H9 (cell line): ENCODE measurements at regions not wholly inside any gene's neighbourhood (a gene's known extent, or its start where the extent isn't known, plus 50 kb on each side); places are given as distances from the start of the nearest gene placed in this dataset.

ENCODE experiments used
- DNase-seq: peaks from one replicate; pipeline ENCODE4 v3.0.0-alpha.2; 2017
- H2AFZ ChIP-seq: one replicate; pipeline ENCODE4 v1.6.1; 2013; ENCODE audit warnings: mild to moderate bottlenecking, low read length, control low read depth, moderate library complexity
- H2AK5ac ChIP-seq: 2 replicates; pipeline ENCODE4 v1.6.1; 2013; ENCODE audit warnings: low read length, control low read depth, mixed read lengths; ENCODE audit not compliant: insufficient read length
- H2BK120ac ChIP-seq: one replicate; pipeline ENCODE4 v1.6.1; 2013; ENCODE audit warnings: low read depth, mild to moderate bottlenecking, low read length, control low read depth, inconsistent platforms; ENCODE audit not compliant: poor library complexity, severe bottlenecking
- H2BK12ac ChIP-seq: 2 replicates; pipeline ENCODE4 v1.6.1; 2013; ENCODE audit warnings: low read length, control low read depth, mixed read lengths, low read depth; ENCODE audit not compliant: insufficient read length
- H2BK15ac ChIP-seq: 2 replicates; pipeline ENCODE4 v1.6.1; 2013; ENCODE audit warnings: low read depth, low read length, control low read depth
- H2BK20ac ChIP-seq: one replicate; pipeline ENCODE4 v1.6.1; 2013; ENCODE audit warnings: low read depth, mild to moderate bottlenecking, low read length, control low read depth, inconsistent platforms; ENCODE audit not compliant: poor library complexity, severe bottlenecking
- H2BK5ac ChIP-seq: 2 replicates; pipeline ENCODE4 v1.6.1; 2013; ENCODE audit warnings: low read length, control low read depth, mixed read lengths; ENCODE audit not compliant: insufficient read length
- H3K14ac ChIP-seq: 2 replicates; pipeline ENCODE4 v1.6.1; 2013; ENCODE audit warnings: low read length, control low read depth; ENCODE audit not compliant: insufficient read depth
- H3K18ac ChIP-seq: 2 replicates; pipeline ENCODE4 v1.6.1; 2013; ENCODE audit warnings: low read depth, mild to moderate bottlenecking, mixed read lengths, low read length, control low read depth; ENCODE audit not compliant: insufficient read length
- H3K23ac ChIP-seq: 2 replicates; pipeline ENCODE4 v1.6.1; 2013; ENCODE audit warnings: low read length, control low read depth, mixed read lengths, low read depth; ENCODE audit not compliant: insufficient read length
- H3K23me2 ChIP-seq: 2 replicates; pipeline ENCODE4 v1.6.1; 2013; ENCODE audit warnings: low read depth, mild to moderate bottlenecking, mixed read lengths, low read length, control low read depth; ENCODE audit not compliant: insufficient read length, poor library complexity, severe bottlenecking
- H3K27ac ChIP-seq: 2 replicates; pipeline ENCODE4 v1.5.1; 2013; ENCODE audit warnings: low read length, control low read depth, mixed read lengths, low read depth; ENCODE audit not compliant: insufficient read length
- H3K27me3 ChIP-seq: 2 replicates; pipeline ENCODE4 v1.6.1; 2013; ENCODE audit warnings: low read length, control low read depth, inconsistent platforms; ENCODE audit not compliant: insufficient read depth
- H3K4ac ChIP-seq: 2 replicates; pipeline ENCODE4 v1.6.1; 2013; ENCODE audit warnings: low read depth, mild to moderate bottlenecking, control low read depth, inconsistent platforms, low read length, moderate library complexity
- H3K4me1 ChIP-seq: 2 replicates; pipeline ENCODE4 v1.6.1; 2013; ENCODE audit warnings: low read length, control low read depth, inconsistent platforms; ENCODE audit not compliant: insufficient read depth
- H3K4me2 ChIP-seq: 2 replicates; pipeline ENCODE4 v1.6.1; 2013; ENCODE audit warnings: low read length, control low read depth, mixed read lengths; ENCODE audit not compliant: insufficient read length, insufficient read depth
- H3K56ac ChIP-seq: 2 replicates; pipeline ENCODE4 v1.6.1; 2013; ENCODE audit warnings: low read depth, mild to moderate bottlenecking, mixed read lengths, low read length, control low read depth; ENCODE audit not compliant: insufficient read length
- H3K79me1 ChIP-seq: 2 replicates; pipeline ENCODE4 v1.6.1; 2013; ENCODE audit warnings: low read depth, mild to moderate bottlenecking, moderate library complexity, low read length, control low read depth, inconsistent platforms; ENCODE audit not compliant: insufficient read depth, poor library complexity, severe bottlenecking
- H3K79me2 ChIP-seq: 2 replicates; pipeline ENCODE4 v1.6.1; 2013; ENCODE audit warnings: low read length, control low read depth, inconsistent platforms; ENCODE audit not compliant: insufficient read depth
- H3K9ac ChIP-seq: 2 replicates; pipeline ENCODE4 v1.6.1; 2013; ENCODE audit warnings: low read length, control low read depth, mixed read lengths; ENCODE audit not compliant: insufficient read length; ENCODE audit errors: extremely low read depth
- H3K9me3 ChIP-seq: one replicate; pipeline ENCODE4 v1.6.1; 2013; ENCODE audit warnings: low read depth, low read length, inconsistent platforms; ENCODE audit not compliant: control insufficient read depth
- H3T11ph ChIP-seq: one replicate; pipeline ENCODE4 v1.6.1; 2013; ENCODE audit warnings: mild to moderate bottlenecking, low read length, control low read depth, inconsistent platforms
- H4K20me1 ChIP-seq: one replicate; pipeline ENCODE4 v1.6.1; 2013; ENCODE audit not compliant: control insufficient read depth, insufficient read length, insufficient read depth
- H4K5ac ChIP-seq: 2 replicates; pipeline ENCODE4 v1.6.1; 2013; ENCODE audit warnings: low read depth, mild to moderate bottlenecking, mixed read lengths, low read length, control low read depth; ENCODE audit not compliant: insufficient read length
- H4K8ac ChIP-seq: replicated peaks from 2 replicates; pipeline ENCODE4 v1.6.1; 2013; ENCODE audit warnings: low read length, control low read depth, mixed read lengths, low read depth; ENCODE audit not compliant: insufficient read length
- H4K91ac ChIP-seq: 2 replicates; pipeline ENCODE4 v1.6.1; 2013; ENCODE audit warnings: low read depth, mild to moderate bottlenecking, moderate library complexity, mixed read lengths, low read length, control low read depth; ENCODE audit not compliant: insufficient read length
- H3K27ac Mint-ChIP-seq, 3 experiments: 2 replicates in 2 of 3; 3 replicates in 1 of 3; pipeline ENCODE4 v1.8.0; 2020 to 2021; ENCODE audit warnings: mixed read lengths in 3 of 3, mild to moderate bottlenecking in 1 of 3, moderate library complexity in 1 of 3
- H3K27me3 Mint-ChIP-seq: 2 replicates; pipeline ENCODE4 v1.8.0; 2021; ENCODE audit warnings: low read depth, mild to moderate bottlenecking, moderate library complexity, mixed read lengths
- H3K36me3 Mint-ChIP-seq, 3 experiments: 2 replicates in 2 of 3; 3 replicates in 1 of 3; pipeline ENCODE4 v1.8.0; 2020 to 2021; ENCODE audit warnings: low read depth in 3 of 3, mixed read lengths in 3 of 3; ENCODE audit not compliant: insufficient read depth in 1 of 3
- H3K4me1 Mint-ChIP-seq, 2 experiments: 2 replicates each; pipeline ENCODE4 v1.8.0; 2020; ENCODE audit warnings: mixed read lengths in 2 of 2
- H3K4me3 Mint-ChIP-seq, 2 experiments: 2 replicates in 1 of 2; 3 replicates in 1 of 2; pipeline ENCODE4 v1.8.0; 2020 to 2021; ENCODE audit warnings: mild to moderate bottlenecking in 2 of 2, mixed read lengths in 2 of 2, moderate library complexity in 1 of 2
- H3K9me3 Mint-ChIP-seq, 2 experiments: 2 replicates in 1 of 2; 3 replicates in 1 of 2; pipeline ENCODE4 v1.8.0; 2020; ENCODE audit warnings: mild to moderate bottlenecking in 2 of 2, mixed read lengths in 2 of 2, moderate library complexity in 1 of 2
- WGBS: extraction: QIAGEN DNeasy Blood & Tissue Kit; methylation state at CpG from one replicate; pipeline ENCODE4 v1.1.7; 2013; ENCODE audit warnings: missing lambda C conversion rate, low lambda C conversion rate, mixed read lengths; ENCODE audit not compliant: insufficient read length; ENCODE audit errors: extremely low coverage; 5-methylcytosine and 5-hydroxymethylcytosine counted together
- TF ChIP-seq, protein P1 (sequence below): fragments of 200-600 bp; sonication (generic); conservative IDR thresholded peaks from 3 replicates; pipeline ENCODE4 v1.8.0; 2021; ENCODE audit warnings: antibody characterized with exemption, mild to moderate bottlenecking

DNA sequence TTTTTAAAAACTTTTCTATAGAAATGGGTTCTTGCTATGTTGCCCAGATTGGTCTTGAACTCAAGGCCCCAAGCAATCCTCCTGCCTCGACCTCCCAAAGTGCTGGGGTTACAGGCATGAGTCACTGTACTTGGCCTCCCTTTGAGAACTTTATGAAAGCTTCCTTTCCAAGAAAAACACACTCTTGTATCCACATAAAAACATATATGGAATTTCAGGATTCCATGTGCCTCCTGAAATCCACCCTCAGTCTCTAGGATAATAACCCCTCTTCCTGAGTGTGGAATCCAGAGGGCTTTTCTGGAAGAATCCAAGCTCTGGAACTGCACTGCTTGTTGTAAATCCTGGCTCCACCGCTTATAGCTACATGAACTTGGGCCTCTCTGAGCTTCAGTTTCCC, 53.2 kb upstream of the MRTFB start:
- H3K27me3 Mint-ChIP-seq, result no peaks in the 10 kb centered on the region

More for the DNA sequence above, 53.2 kb upstream of the MRTFB start:
- H3K56ac ChIP-seq, result no peak overlapping the region
- H2BK15ac ChIP-seq, result no peak overlapping the region
- H3K36me3 Mint-ChIP-seq, result no peaks in the 10 kb centered on the region
- H4K5ac ChIP-seq, result no peak overlapping the region
- no peak overlapping the region for H3K27ac ChIP-seq
- no peaks in the 10 kb centered on the region for H4K20me1 ChIP-seq
- no peak overlapping the region for H2BK120ac ChIP-seq
- H3K4ac ChIP-seq, result no peak overlapping the region
- H3K14ac ChIP-seq, result no peak overlapping the region
- H2BK20ac ChIP-seq, result no peak overlapping the region
- no peak overlapping the region for H4K8ac ChIP-seq
- peaks cover 15 to 20% of the 10 kb centered on the region in 2 experiments for H3K4me1 Mint-ChIP-seq
- no peak overlapping the region for H3K23ac ChIP-seq
- H3K79me2 ChIP-seq, result no peaks in the 10 kb centered on the region
- no peak overlapping the region for H3K27ac Mint-ChIP-seq
- DNase-seq, result no peak
- no peaks in the 10 kb centered on the region for H3K23me2 ChIP-seq
- H3T11ph ChIP-seq, result no peak overlapping the region
- no peaks in the 10 kb centered on the region for H3K79me1 ChIP-seq
- no peak overlapping the region for H4K91ac ChIP-seq
- H2BK12ac ChIP-seq, result no peak overlapping the region
- H3K4me2 ChIP-seq, result no peak overlapping the region
- H3K27me3 ChIP-seq, result no peaks in the 10 kb centered on the region
- H3K4me1 ChIP-seq, result peaks cover 6% of the 10 kb centered on the region
- no peak overlapping the region for H3K9ac ChIP-seq
- no peak overlapping the region for H2BK5ac ChIP-seq
- no peak overlapping the region for H2AK5ac ChIP-seq
- WGBS, result no CpG with 5 or more reads among the region's 2 CpGs
- H3K9me3 ChIP-seq, result no peaks in the 10 kb centered on the region
- H3K18ac ChIP-seq, result no peak overlapping the region
- H3K9me3 Mint-ChIP-seq, result no peaks in the 10 kb centered on the region
- TF ChIP-seq, protein P1, sequence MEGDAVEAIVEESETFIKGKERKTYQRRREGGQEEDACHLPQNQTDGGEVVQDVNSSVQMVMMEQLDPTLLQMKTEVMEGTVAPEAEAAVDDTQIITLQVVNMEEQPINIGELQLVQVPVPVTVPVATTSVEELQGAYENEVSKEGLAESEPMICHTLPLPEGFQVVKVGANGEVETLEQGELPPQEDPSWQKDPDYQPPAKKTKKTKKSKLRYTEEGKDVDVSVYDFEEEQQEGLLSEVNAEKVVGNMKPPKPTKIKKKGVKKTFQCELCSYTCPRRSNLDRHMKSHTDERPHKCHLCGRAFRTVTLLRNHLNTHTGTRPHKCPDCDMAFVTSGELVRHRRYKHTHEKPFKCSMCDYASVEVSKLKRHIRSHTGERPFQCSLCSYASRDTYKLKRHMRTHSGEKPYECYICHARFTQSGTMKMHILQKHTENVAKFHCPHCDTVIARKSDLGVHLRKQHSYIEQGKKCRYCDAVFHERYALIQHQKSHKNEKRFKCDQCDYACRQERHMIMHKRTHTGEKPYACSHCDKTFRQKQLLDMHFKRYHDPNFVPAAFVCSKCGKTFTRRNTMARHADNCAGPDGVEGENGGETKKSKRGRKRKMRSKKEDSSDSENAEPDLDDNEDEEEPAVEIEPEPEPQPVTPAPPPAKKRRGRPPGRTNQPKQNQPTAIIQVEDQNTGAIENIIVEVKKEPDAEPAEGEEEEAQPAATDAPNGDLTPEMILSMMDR, result no peak
- no peak overlapping the region for H2AFZ ChIP-seq
- H3K4me3 Mint-ChIP-seq, result no peak overlapping the region
